ENCODE measurements at regions not wholly inside any gene's neighbourhood (a gene's known extent, or its start where the extent isn't known, plus 50 kb on each side); places are given as distances from the start of the nearest gene placed in this dataset.

- TF ChIP-seq CTCF (IDR thresholded peaks at IDR 0.05; ENCODE audit: borderline replicate concordance, extremely low read depth, low read length, poor library complexity, severe bottlenecking), result no peak
- TF ChIP-seq EZH2 (IDR thresholded peaks at IDR 0.05; ENCODE audit: borderline replicate concordance, low read depth, low read length, severe bottlenecking), result no peak
These were observed 247.6 kb upstream of the SOX2 start for GRCh38 chr3:181464033-181464694.
